ENCODE measurements at regions not wholly inside any gene's neighbourhood (a gene's known extent, or its start where the extent isn't known, plus 50 kb on each side); places are given as distances from the start of the nearest gene placed in this dataset.

GRCh38 chr1:170470121-170470520 is 61.8 kb upstream of the GORAB start:
- TF ChIP-seq CTCF (IDR thresholded peaks at IDR 0.05) = no peak
- TF ChIP-seq POLR2A (IDR thresholded peaks at IDR 0.05) = no peak
- TF ChIP-seq POLR2AphosphoS5 (IDR thresholded peaks at IDR 0.05) = no peak
- no peak for TF ChIP-seq EP300 (IDR thresholded peaks at IDR 0.05)
